GM12878 (cell line): ENCODE measurements at regions not wholly inside any gene's neighbourhood (a gene's known extent, or its start where the extent isn't known, plus 50 kb on each side); places are given as distances from the start of the nearest gene placed in this dataset.
A peak's percentile ranks its signal among the peaks of the same experiment; 100 is the strongest.

Source experiments
- ATAC-seq: fragments of 200-7000 bp; cut with Tn5 transposase; 3 replicates; pipeline ENCODE4 v1.9.1; 2020; ENCODE audit warnings: mild to moderate bottlenecking, moderate library complexity
- BruUV-seq: library from RNA; stranded (reverse); fragments of 400-500 nt; replicated peaks from 2 replicates; lab custom pipeline; 2021; lab: Mats Ljungman, UMichigan
- CTCF ChIA-PET: fragments of 300-600 bp; sonication (Branson Sonifier 250); formaldehyde crosslinking; extraction: SDS; loops from one replicate; lab custom pipeline; 2021; ENCODE audit warnings: inconsistent platforms; lab: Yijun Ruan, JAX
- POLR2A ChIA-PET: fragments of 350-600 bp; formaldehyde crosslinking; extraction: SDS; loops from one replicate; lab custom pipeline; 2021; ENCODE audit warnings: inconsistent platforms; lab: Charles Lee
- RAD21 ChIA-PET: fragments of 300-600 bp; sonication (Branson Sonifier 250); formaldehyde crosslinking; loops from one replicate; lab custom pipeline; 2023; ENCODE audit warnings: antibody characterized with exemption; ENCODE audit not compliant: unreplicated experiment; lab: Charles Lee
- SMC1A ChIA-PET: fragments of 300-600 bp; sonication (Branson Sonifier 250); formaldehyde crosslinking; loops from one replicate; lab custom pipeline; 2023; ENCODE audit not compliant: unreplicated experiment, uncharacterized antibody; lab: Charles Lee
- DNase-seq: peaks from one replicate; pipeline ENCODE4 v3.0.0-alpha.2; 2011; ENCODE audit warnings: low read depth, low spot score
- FAIRE-seq: peaks from 3 replicates; lab custom pipeline; 2011; peaks lifted over from hg19 to GRCh38; lab: Jason Lieb, UNC
- H2AFZ ChIP-seq: 2 replicates; pipeline ENCODE4 v1.6.0; 2011; ENCODE audit warnings: low read depth, low read length, control low read depth; ENCODE audit not compliant: control insufficient read depth
- H3K27ac ChIP-seq: 2 replicates; pipeline ENCODE4 v1.5.1; 2011; ENCODE audit warnings: control low read depth; ENCODE audit not compliant: control insufficient read depth, insufficient read depth
- H3K27me3 ChIP-seq, 2 experiments: replicated peaks in 1 of 2; 2 replicates each; pipeline versions ENCODE4 v1.6.0 to v1.6.1; 2011; ENCODE audit warnings: low read length in 1 of 2; ENCODE audit not compliant: control insufficient read depth in 2 of 2, insufficient read depth in 2 of 2
- H3K36me3 ChIP-seq, 2 experiments: 2 replicates each; pipeline ENCODE4 v1.5.1; 2011; ENCODE audit warnings: low read length in 1 of 2; ENCODE audit not compliant: control insufficient read depth in 2 of 2, insufficient read depth in 2 of 2
- H3K4me1 ChIP-seq: 2 replicates; pipeline ENCODE4 v1.6.1; 2011; ENCODE audit warnings: mild to moderate bottlenecking, low read length, moderate library complexity, mixed read lengths; ENCODE audit not compliant: control insufficient read depth, insufficient read depth
- H3K4me2 ChIP-seq: 2 replicates; pipeline ENCODE4 v1.6.0; 2011; ENCODE audit warnings: control low read depth; ENCODE audit not compliant: control insufficient read depth, insufficient read depth
- H3K4me3 ChIP-seq: fragments of 200-600 bp; sonication (generic); 2 replicates; pipeline ENCODE4 v1.5.1; 2016
- H3K79me2 ChIP-seq: 2 replicates; pipeline ENCODE4 v1.6.0; 2011; ENCODE audit warnings: low read length; ENCODE audit not compliant: control insufficient read depth, insufficient read depth
- H3K9ac ChIP-seq: 2 replicates; pipeline ENCODE4 v1.8.0; 2011; ENCODE audit warnings: low read length, control low read depth, mixed read lengths; ENCODE audit not compliant: control insufficient read depth, insufficient read depth
- H3K9me3 ChIP-seq: replicated peaks from 3 replicates; pipeline ENCODE4 v1.5.1; 2011; ENCODE audit warnings: mild to moderate bottlenecking, low read length; ENCODE audit not compliant: control insufficient read depth, insufficient read depth
- H4K20me1 ChIP-seq: 2 replicates; pipeline ENCODE4 v1.6.0; 2011; ENCODE audit not compliant: control insufficient read depth, insufficient read depth
- GATAD2B ChIP-seq: fragments of 450-650 bp; conservative IDR thresholded peaks from 2 replicates; pipeline ENCODE4 v1.6.1; 2017; ENCODE audit warnings: low read depth, mild to moderate bottlenecking, moderate library complexity
- RELA ChIP-seq: fragments of 450-650 bp; IDR thresholded peaks from 2 replicates; pipeline ENCODE4 v1.8.0; 2014; ENCODE audit warnings: borderline replicate concordance; ENCODE audit not compliant: partially characterized antibody
- SPI1 ChIP-seq: IDR thresholded peaks from 2 replicates; pipeline ENCODE4 v1.6.1; 2011; ENCODE audit warnings: low read depth, mild to moderate bottlenecking, low read length, moderate library complexity, borderline replicate concordance; ENCODE audit not compliant: insufficient read depth
- SRF ChIP-seq, 2 experiments: IDR thresholded peaks; 2 replicates each; pipeline ENCODE4 v1.6.1; 2011; ENCODE audit warnings: low read depth in 2 of 2, low read length in 2 of 2, mild to moderate bottlenecking in 1 of 2, moderate library complexity in 1 of 2
- YY1 ChIP-seq: IDR thresholded peaks from 2 replicates; pipeline ENCODE4 v1.6.1; 2011; ENCODE audit warnings: low read depth, mild to moderate bottlenecking, low read length
- ZNF207 ChIP-seq: fragments of 450-650 bp; IDR thresholded peaks from 2 replicates; pipeline ENCODE4 v1.6.1; 2014; ENCODE audit warnings: antibody characterized with exemption, mild to moderate bottlenecking, borderline replicate concordance
- ZNF217 ChIP-seq: fragments of 450-650 bp; IDR thresholded peaks from 2 replicates; pipeline ENCODE4 v1.6.1; 2017; ENCODE audit warnings: antibody characterized with exemption, mild to moderate bottlenecking
- ZNF622 ChIP-seq: fragments of 450-650 bp; IDR thresholded peaks from 2 replicates; pipeline ENCODE4 v1.6.1; 2017; ENCODE audit warnings: mild to moderate bottlenecking, inconsistent platforms
- WGBS: methylation state at CpG from one replicate; pipeline ENCODE4 v1.1.6; 2016; ENCODE audit warnings: low lambda C conversion rate; ENCODE audit not compliant: insufficient replicate concordance, insufficient coverage; ENCODE audit errors: missing lambda C conversion rate; 5-methylcytosine and 5-hydroxymethylcytosine counted together
- in situ Hi-C: fragments of 300-500 bp; cut with MboI; formaldehyde crosslinking; loops from 9 replicates; pipeline ENCODE4 v1.14.3; 2018; ENCODE audit warnings: mixed read lengths
- intact Hi-C: fragments of 100-400 bp; cut with micrococcal nuclease; formaldehyde crosslinking; loops from one replicate; pipeline ENCODE4 v1.14.2; 2022; ENCODE audit not compliant: unreplicated experiment
- TF ChIP-seq, protein P1 (sequence below): fragments of 150-350 bp; IDR thresholded peaks from 2 replicates; pipeline ENCODE4 v1.6.1; 2016; ENCODE audit warnings: low read depth, low read length
- TF ChIP-seq, protein P2 (sequence below): fragments of 450-650 bp; IDR thresholded peaks from 2 replicates; pipeline ENCODE4 v1.6.1; 2017; ENCODE audit warnings: mild to moderate bottlenecking, moderate library complexity

- in situ Hi-C loops: no loop called here
- Histone ChIP-seq H3K27ac (no peak overlapping the region), H3K4me2 (no peak overlapping the region), H4K20me1 (no peaks in the 10 kb centered on the region), H3K9me3 (no peaks in the 10 kb centered on the region)
- SMC1A ChIA-PET: no interaction called here
- WGBS: 54% methylated on average over 5 of the region's 5 CpGs
- TF ChIP-seq SPI1 (peak; percentile 60; the same call in 1 of the 2 replicates), GATAD2B (no peak)
- TF ChIP-seq, all 136 proteins: peak for 1
- ATAC-seq (no peak), FAIRE-seq (no peak), DNase-seq (no peak)
- RAD21 ChIA-PET: no interaction called here
- Histone ChIP-seq H3K79me2 (no peaks in the 10 kb centered on the region), H3K4me1 (no peaks in the 10 kb centered on the region), H3K9ac (no peak overlapping the region), H3K4me3 (no peak overlapping the region), H3K36me3 (no peaks in the 10 kb centered on the region), H2AFZ (no peak overlapping the region), H3K27me3 (no peaks in the 10 kb centered on the region; a peak in 1 of 4 replicates)
- CTCF ChIA-PET: no interaction called here
- BruUV-seq: no TSS peak
- POLR2A ChIA-PET: no interaction called here
- intact Hi-C loops: no loop called here
Observed at GRCh38 chr15:80328496-80328895, 75.7 kb upstream of the ARNT2 start.

DNA sequence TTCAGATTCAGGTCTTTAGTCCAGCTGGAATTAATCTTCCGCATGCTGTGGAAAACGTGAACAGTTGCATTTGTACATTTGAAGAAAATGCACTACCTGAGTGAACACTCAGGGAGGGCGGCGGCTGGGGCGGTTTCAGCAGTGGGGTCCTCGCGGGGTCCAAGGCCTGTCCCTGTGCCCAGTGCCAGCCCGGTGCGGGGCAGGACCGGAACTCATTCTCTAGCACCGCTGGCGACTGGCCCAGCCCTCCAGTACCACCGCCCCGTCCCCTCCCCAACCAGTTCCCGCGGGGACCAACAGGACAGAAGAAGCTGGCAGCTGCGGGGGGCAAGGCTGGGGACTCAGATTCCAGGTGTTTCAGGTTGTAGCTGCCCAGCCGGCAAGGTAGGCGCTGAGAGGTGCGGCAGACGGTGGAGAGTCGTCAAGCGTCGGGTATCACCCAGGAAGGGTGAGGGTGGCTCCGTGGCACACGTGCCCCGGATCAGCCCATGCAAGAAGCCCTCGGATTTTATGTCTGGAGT is 72.2 kb upstream of the ARNT2 start:
- no peaks in the 10 kb centered on the region; a peak in 1 of 4 replicates for H3K27me3 ChIP-seq
- no peaks in the 10 kb centered on the region for H3K9me3 ChIP-seq
- H3K36me3 ChIP-seq: no peaks in the 10 kb centered on the region
- ChIA-PET CTCF (no interaction called here), POLR2A (no interaction called here), RAD21 (no interaction called here), SMC1A (no interaction called here)
- no peak overlapping the region for H3K27ac ChIP-seq
- BruUV-seq: no TSS peak
- intact Hi-C loops: no loop called here
- ATAC-seq (no peak), FAIRE-seq (no peak), DNase-seq (no peak)
- H3K4me1 ChIP-seq: no peaks in the 10 kb centered on the region
- H4K20me1 ChIP-seq: no peaks in the 10 kb centered on the region
- no peak overlapping the region for H3K4me2 ChIP-seq
- WGBS: 78% methylated on average over 28 of the region's 28 CpGs
- no peak overlapping the region for H3K4me3 ChIP-seq
- H3K79me2 ChIP-seq: no peaks in the 10 kb centered on the region
- no peak overlapping the region for H3K9ac ChIP-seq
- H2AFZ ChIP-seq: no peak overlapping the region
- in situ Hi-C loops: no loop called here
- TF ChIP-seq SRF (IDR thresholded peaks at IDR 0.05; ENCODE audit: low read depth in 2 of 2, low read length in 2 of 2): no peak
- no peak for TF ChIP-seq RELA
- TF ChIP-seq, protein P1, sequence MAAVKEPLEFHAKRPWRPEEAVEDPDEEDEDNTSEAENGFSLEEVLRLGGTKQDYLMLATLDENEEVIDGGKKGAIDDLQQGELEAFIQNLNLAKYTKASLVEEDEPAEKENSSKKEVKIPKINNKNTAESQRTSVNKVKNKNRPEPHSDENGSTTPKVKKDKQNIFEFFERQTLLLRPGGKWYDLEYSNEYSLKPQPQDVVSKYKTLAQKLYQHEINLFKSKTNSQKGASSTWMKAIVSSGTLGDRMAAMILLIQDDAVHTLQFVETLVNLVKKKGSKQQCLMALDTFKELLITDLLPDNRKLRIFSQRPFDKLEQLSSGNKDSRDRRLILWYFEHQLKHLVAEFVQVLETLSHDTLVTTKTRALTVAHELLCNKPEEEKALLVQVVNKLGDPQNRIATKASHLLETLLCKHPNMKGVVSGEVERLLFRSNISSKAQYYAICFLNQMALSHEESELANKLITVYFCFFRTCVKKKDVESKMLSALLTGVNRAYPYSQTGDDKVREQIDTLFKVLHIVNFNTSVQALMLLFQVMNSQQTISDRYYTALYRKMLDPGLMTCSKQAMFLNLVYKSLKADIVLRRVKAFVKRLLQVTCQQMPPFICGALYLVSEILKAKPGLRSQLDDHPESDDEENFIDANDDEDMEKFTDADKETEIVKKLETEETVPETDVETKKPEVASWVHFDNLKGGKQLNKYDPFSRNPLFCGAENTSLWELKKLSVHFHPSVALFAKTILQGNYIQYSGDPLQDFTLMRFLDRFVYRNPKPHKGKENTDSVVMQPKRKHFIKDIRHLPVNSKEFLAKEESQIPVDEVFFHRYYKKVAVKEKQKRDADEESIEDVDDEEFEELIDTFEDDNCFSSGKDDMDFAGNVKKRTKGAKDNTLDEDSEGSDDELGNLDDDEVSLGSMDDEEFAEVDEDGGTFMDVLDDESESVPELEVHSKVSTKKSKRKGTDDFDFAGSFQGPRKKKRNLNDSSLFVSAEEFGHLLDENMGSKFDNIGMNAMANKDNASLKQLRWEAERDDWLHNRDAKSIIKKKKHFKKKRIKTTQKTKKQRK: no peak
- no peak for TF ChIP-seq ZNF622
- TF ChIP-seq, protein P2, sequence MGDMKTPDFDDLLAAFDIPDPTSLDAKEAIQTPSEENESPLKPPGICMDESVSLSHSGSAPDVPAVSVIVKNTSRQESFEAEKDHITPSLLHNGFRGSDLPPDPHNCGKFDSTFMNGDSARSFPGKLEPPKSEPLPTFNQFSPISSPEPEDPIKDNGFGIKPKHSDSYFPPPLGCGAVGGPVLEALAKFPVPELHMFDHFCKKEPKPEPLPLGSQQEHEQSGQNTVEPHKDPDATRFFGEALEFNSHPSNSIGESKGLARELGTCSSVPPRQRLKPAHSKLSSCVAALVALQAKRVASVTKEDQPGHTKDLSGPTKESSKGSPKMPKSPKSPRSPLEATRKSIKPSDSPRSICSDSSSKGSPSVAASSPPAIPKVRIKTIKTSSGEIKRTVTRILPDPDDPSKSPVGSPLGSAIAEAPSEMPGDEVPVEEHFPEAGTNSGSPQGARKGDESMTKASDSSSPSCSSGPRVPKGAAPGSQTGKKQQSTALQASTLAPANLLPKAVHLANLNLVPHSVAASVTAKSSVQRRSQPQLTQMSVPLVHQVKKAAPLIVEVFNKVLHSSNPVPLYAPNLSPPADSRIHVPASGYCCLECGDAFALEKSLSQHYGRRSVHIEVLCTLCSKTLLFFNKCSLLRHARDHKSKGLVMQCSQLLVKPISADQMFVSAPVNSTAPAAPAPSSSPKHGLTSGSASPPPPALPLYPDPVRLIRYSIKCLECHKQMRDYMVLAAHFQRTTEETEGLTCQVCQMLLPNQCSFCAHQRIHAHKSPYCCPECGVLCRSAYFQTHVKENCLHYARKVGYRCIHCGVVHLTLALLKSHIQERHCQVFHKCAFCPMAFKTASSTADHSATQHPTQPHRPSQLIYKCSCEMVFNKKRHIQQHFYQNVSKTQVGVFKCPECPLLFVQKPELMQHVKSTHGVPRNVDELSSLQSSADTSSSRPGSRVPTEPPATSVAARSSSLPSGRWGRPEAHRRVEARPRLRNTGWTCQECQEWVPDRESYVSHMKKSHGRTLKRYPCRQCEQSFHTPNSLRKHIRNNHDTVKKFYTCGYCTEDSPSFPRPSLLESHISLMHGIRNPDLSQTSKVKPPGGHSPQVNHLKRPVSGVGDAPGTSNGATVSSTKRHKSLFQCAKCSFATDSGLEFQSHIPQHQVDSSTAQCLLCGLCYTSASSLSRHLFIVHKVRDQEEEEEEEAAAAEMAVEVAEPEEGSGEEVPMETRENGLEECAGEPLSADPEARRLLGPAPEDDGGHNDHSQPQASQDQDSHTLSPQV: no peak
- no peak for TF ChIP-seq ZNF217
- no peak for TF ChIP-seq YY1
- no peak for TF ChIP-seq ZNF207
